SIG-M5 treated with dmso at 0.1 percent for 504 hours (cell line): ENCODE measurements at regions not wholly inside any gene's neighbourhood (a gene's known extent, or its start where the extent isn't known, plus 50 kb on each side); places are given as distances from the start of the nearest gene placed in this dataset.
A peak's percentile ranks its signal among the peaks of the same experiment; 100 is the strongest.

Source experiments
- DNase-seq: peaks from one replicate; lab custom pipeline; 2025; ENCODE audit not compliant: unreplicated experiment; lab: John Stamatoyannopoulos, UW

DNA sequence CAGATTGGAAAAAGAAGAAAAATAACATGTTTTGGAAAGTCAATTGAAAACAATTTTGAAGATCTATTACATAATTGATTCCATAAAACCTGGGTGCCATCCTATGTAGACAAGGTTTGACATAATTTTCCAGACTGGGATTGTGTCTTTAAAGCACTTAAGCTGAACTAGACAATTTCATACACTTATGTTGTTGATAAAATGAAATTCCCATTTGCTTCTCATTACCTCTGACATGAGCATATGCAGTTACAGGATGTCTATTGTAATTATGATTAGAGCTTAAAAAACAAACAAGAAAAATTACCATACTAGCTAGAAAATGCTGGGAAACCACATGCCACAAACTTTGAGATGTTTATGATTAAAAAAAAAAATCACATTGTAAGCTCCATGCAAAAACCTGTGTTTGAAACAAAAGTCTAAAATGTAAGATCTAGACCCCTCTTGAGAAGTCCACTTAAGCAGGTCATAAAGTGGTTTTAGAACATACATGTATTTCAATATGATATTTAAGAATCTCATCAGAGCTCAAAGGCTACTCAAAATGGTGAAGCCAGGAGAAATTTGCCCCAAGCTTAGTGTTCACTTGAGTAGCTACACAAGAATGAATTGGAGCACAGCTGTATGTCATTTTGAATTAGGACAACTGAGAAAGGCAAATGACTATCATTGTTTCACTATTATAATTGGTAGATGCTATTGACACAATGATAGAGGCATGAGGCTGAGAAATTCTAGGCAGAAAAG is 181.1 kb upstream of the PABPC4L start:
- DNase-seq: no peak

DNA sequence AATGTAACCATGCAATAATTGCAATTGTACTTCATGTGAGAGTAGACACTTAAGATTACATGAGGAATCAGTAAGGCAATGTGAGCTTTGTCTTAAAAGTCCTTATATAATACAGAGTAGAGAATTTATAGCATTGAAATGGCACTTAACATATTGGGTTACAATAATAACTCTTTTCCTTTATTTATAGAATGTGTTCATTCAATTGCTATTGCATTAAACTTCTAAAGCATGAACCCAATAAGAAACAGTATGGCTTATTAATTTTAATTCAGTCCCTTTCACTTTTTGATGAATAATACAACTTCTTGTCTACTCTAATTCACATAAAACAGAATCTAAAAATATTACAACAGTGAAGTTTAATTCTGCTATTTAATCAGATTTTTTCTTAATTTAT is 174.2 kb upstream of the PABPC4L start:
- DNase-seq: no peak

- DNase-seq: no peak
These were observed 164.3 kb upstream of the PABPC4L start for GRCh38 chr4:134365852-134366251.

GRCh38 chr4:134364928-134365327 is 163.3 kb upstream of the PABPC4L start:
- no peak for DNase-seq

- DNase-seq: no peak
These were observed 143.7 kb upstream of the PABPC4L start for GRCh38 chr4:134345244-134345643.

- DNase-seq: no peak
These were observed 142.1 kb upstream of the PABPC4L start for GRCh38 chr4:134343656-134344055.

DNA sequence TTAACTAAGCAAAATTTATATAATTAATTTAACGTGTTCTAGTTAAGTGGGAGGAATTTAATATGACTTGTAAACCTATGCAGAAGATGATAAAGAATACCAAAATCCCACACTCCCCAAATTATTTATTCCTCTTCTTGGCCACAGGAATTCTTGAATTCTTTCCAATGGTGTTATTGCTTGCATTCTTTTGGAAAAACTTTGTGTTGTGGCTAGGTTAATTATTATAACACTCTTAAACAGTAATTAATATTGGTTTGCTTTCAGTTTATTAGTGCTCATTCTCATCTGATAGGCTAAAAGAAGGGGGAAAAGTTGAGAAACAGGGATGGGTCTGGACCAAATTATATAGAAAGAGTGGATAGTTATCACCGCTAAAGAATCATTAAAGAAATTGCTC is 141.5 kb upstream of the PABPC4L start:
- DNase-seq: no peak

GRCh38 chr4:134337574-134337973 is 136.0 kb upstream of the PABPC4L start:
- no peak for DNase-seq

- DNase-seq: no peak
These were observed 127.2 kb upstream of the PABPC4L start for GRCh38 chr4:134328741-134329140.

- no peak for DNase-seq
These were observed 125.9 kb upstream of the PABPC4L start for GRCh38 chr4:134327274-134328122.

DNA sequence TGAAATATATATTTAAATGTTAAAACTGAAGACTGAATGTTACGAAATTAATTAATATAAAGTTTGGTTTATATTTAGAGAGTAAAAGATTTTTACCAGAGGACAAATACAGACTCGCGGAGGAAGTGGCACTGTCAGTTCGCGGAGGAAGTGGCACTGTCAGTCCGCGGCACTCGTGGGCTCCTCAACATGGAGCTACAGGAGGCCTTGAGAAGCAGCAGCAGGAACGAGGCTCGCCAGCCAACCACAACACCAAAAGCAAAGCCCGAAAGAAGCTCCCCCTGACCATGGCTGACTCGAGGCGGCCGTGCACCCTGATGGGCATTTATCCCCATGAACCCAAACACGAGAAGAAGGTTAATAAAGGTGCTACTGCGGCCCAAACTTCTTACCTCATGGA is 125.3 kb upstream of the PABPC4L start:
- no peak for DNase-seq

DNA sequence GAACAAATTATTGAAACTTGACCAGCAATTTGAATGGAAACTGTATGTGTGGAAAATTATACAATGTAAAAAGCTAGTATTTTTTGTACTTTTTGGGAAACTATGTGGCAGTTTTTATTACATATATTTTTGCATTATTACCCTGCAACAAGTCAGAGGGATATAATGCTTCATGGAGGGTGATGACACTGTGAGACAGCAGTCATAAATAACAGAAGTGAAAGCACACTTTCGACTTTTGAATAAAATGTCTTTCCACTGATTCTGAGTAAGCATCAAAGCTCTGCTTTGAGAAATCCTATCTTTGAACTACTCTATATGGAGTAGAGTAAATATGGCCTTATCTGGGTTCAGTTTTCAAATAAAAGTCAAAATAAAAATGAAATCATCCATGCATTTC is 122.6 kb upstream of the PABPC4L start:
- peak; percentile 2 for DNase-seq

GRCh38 chr4:134320048-134320447 is 118.5 kb upstream of the PABPC4L start:
- DNase-seq: no peak

DNA sequence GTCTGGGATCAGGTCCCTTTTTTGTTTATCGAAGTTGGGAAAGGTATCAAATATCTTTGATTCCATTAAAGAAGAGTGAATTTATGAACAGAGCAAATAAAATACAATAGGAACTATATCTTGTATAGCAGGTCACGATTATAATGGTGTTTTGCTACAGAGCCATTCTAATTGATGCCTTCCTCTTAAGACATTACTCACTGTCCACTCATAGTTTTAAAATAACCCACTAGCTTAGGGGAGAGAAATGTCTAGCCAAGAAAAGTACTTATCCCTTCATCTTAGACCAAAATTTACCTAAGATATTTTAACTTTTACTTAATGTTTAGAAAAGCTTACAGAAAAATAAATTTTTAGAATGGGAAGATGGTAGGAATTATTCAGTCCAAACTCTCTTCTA is 112.0 kb upstream of the PABPC4L start:
- no peak for DNase-seq

GRCh38 chr4:134309715-134310114 is 108.1 kb upstream of the PABPC4L start:
- no peak for DNase-seq

GRCh38 chr4:134308910-134309309 is 107.3 kb upstream of the PABPC4L start:
- DNase-seq: no peak

- DNase-seq: no peak
These were observed 96.7 kb upstream of the PABPC4L start for GRCh38 chr4:134298313-134298712.

DNA sequence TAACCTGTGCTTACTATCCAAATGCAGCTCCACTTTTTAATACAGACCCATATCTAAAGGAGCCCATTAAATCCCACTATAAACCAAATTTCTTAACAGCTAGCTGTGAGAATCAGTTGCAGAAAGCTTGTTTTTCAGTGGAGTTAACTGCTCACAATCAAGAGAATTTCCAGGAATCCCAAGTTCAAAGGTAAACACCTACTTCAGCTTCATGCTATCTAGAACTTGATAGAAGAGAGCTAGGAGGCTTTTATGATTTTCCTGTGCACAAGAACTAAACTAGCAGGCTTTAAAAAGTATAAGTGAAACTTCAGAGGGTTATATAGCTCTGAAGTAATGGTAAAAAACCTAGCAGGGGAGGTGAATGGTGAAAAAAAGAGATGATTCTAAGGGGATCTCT is 96.2 kb upstream of the PABPC4L start:
- DNase-seq: no peak

GRCh38 chr4:134282680-134283079 is 81.1 kb upstream of the PABPC4L start:
- DNase-seq: no peak

DNA sequence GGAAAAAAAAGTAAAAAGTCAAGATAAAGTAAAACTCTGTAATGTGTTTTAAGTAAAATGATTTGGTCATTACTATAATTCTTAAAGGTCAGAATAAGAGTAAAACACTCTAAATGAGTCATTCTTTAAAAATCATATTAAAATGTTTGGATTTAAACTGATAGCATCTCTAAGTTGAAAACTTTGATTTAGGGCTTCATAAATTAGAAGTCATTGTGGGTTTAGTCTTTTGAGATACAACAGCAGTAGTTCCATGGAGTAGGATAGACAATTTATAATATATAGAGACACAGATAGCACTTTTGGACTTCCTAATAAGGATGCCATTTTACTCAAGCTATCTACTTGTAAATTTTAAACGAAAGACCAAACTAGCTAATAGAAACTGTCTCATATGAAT is 77.1 kb upstream of the PABPC4L start:
- no peak for DNase-seq

DNA sequence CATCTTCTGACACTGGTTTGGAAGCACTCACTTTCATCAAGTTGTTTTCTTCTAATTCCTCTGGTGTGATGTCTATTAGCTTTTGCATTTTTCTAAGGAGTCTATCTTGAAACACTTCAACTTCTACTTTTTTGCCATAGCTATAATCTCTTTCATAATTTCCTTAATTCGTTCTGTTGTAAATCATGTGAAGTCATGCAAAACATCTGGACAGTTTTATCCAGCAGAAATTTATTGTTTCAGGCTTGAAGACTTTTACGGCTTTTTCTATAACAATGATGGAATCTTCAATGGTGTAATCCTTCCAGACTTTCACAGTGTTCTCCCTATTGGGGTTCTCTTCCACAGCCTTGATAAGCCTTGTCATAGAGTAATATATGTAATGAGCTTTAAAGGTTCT is 74.9 kb upstream of the PABPC4L start:
- DNase-seq: no peak

GRCh38 chr4:134260126-134260525 is 58.5 kb upstream of the PABPC4L start:
- no peak for DNase-seq
